ENCODE measurements at regions not wholly inside any gene's neighbourhood (a gene's known extent, or its start where the extent isn't known, plus 50 kb on each side); places are given as distances from the start of the nearest gene placed in this dataset.

DNA sequence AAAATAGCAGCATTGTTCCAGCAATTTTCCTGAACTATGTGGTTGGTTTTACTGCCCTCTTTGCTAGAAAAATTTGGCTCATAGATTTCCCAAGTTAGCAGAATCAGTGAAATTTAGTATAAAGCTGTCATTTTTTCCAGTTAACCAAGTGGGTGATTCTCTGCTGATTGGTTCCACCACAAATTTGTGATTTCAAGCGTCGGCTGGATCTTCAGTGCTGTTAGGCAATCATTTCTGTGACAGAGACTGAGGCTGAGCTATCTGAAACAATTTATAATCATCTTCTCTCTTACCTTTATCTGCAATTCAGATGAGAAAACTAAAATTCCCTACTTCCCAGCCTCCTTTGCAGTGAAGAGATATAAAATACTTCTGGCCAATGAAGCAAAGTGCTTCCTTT, 68.6 kb upstream of the OTUD4 start:
- intact Hi-C loops (cut with DNase I): no loop called here
- WGBS: 74% methylated on average over 2 of the region's 2 CpGs
- TF ChIP-seq EP300 (IDR thresholded peaks at IDR 0.05): no peak
- TF ChIP-seq, protein P1, sequence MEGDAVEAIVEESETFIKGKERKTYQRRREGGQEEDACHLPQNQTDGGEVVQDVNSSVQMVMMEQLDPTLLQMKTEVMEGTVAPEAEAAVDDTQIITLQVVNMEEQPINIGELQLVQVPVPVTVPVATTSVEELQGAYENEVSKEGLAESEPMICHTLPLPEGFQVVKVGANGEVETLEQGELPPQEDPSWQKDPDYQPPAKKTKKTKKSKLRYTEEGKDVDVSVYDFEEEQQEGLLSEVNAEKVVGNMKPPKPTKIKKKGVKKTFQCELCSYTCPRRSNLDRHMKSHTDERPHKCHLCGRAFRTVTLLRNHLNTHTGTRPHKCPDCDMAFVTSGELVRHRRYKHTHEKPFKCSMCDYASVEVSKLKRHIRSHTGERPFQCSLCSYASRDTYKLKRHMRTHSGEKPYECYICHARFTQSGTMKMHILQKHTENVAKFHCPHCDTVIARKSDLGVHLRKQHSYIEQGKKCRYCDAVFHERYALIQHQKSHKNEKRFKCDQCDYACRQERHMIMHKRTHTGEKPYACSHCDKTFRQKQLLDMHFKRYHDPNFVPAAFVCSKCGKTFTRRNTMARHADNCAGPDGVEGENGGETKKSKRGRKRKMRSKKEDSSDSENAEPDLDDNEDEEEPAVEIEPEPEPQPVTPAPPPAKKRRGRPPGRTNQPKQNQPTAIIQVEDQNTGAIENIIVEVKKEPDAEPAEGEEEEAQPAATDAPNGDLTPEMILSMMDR (IDR thresholded peaks at IDR 0.05): no peak
- no peak for TF ChIP-seq POLR2AphosphoS5 (IDR thresholded peaks at IDR 0.05)
- TF ChIP-seq POLR2A (IDR thresholded peaks at IDR 0.05; ENCODE audit: low read depth): no peak

DNA sequence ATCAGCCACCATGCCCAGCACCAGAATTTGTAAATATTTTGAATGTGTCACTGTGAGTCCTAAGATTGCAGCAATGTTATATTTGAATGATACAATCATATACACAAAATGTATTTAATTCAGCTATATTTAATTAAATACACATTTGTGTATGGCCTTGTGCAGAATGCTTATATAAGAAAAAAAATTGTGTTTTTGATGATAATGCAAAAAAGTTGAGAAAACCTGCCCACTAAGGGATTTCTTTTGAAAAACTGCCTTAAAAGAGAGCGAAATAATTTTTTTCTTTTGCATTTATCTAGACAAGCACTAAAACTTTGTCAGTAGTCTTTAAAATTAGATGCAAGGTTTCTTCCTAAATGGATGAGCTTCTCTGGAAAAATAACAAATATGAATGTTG, 68.1 kb upstream of the OTUD4 start:
- 98% methylated on average over 1 of the region's 1 CpG for WGBS
- H3K9me3 ChIP-seq: no peaks in the 10 kb centered on the region
- TF ChIP-seq, protein P1 (IDR thresholded peaks at IDR 0.05): no peak
- TF ChIP-seq POLR2AphosphoS5 (IDR thresholded peaks at IDR 0.05) (no peak), POLR2A (IDR thresholded peaks at IDR 0.05; ENCODE audit: low read depth) (no peak), EP300 (IDR thresholded peaks at IDR 0.05) (no peak)
- intact Hi-C loops (cut with DNase I): no loop called here
- H3K4me1 ChIP-seq: no peaks in the 10 kb centered on the region
- no peaks in the 10 kb centered on the region for H3K36me3 ChIP-seq
- H3K27ac ChIP-seq (replicated peaks in 1 of 4): no peak overlapping the region
- no peak for DNase-seq (ENCODE audit: extremely low spot score)
- no peaks in the 10 kb centered on the region for H3K27me3 ChIP-seq
- no peak overlapping the region for H3K4me3 ChIP-seq

More for the DNA sequence above, 68.6 kb upstream of the OTUD4 start:
- no peaks in the 10 kb centered on the region for H3K9me3 ChIP-seq
- no peak overlapping the region for H3K4me3 ChIP-seq
- no peaks in the 10 kb centered on the region for H3K27me3 ChIP-seq
- H3K36me3 ChIP-seq: no peaks in the 10 kb centered on the region
- H3K27ac ChIP-seq (replicated peaks in 1 of 4): no peak overlapping the region
- no peak for DNase-seq (ENCODE audit: extremely low spot score)
- H3K4me1 ChIP-seq: no peaks in the 10 kb centered on the region

DNA sequence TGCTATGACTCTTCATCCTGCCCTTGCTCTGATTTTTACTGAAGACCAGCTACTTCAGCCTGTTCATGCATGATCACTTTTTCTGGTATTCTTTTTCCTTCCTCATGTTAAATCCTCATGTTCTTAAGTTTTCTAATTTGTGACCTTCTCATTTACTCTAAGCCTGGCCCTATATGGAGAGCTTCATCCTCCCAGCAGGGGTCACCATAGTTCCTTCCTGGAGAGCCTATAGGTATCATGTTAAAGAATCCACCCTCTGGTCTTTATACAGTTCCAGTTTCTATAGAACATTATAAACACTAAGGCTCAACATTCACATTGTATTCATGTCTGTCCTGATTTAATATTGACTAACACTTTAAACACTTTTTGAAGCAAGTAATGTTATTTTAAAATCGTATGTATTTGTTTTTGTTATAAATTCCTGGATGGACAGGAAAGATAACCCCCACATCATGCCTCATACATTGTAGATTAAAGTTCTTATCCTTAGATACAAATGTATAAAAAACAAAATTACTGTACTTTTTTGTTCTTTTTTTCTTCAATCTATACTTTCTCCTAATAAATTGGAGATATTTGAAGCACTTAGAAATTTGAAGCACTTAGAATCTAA, 53.8 kb upstream of the OTUD4 start:
- no peak for DNase-seq (ENCODE audit: extremely low spot score)
- intact Hi-C loops (cut with DNase I): loop anchor here (5.0 to 10.0 kb wide), 3 partner anchors 251 to 378 kb away; partner anchors contain the start of gene SMAD1

DNA sequence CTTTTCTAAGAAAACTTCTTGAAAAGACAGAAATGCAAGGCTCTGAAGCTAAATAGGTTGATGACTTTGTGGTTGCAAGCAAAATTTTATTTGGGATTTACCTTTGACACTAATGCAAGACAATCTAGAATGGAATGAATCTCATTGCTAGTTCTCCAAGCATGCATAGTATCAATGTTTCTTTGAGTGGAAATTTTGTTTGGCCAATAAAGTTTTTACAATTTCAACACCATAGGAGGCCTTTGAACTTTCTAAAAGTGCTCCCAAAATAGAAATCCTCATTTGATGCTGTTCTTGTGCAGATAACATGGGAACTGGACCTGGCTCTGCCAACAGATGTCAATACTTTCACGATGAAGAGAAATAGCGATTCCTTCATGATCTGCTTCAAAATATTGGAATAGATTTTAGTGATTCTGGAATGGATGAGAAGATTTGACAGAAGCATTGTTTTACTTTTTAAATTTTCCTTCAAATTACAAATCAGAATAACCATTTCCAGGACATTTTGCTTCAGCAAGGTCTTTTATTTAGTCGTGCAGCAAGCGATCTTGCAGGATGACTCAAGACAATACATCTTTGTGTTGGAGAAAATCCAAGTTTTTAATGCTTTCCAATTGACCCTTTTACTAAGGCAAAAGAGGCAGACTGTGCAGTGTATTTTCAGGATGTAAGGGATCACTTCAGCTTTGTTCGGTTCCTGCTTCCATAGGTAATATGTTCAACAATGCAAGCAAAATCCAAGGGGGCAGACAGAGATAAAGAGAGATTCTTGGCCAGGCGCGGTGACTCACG, 51.7 kb upstream of the OTUD4 start:
- no peak for DNase-seq (ENCODE audit: extremely low spot score)
- 70% methylated on average over 8 of the region's 8 CpGs for WGBS
- H3K9me3 ChIP-seq: no peaks in the 10 kb centered on the region
- no peak overlapping the region for H3K27ac ChIP-seq (replicated peaks in 1 of 4)
- intact Hi-C loops (cut with DNase I): loop anchor here (5.0 to 10.0 kb wide), 3 partner anchors 253 to 380 kb away; partner anchors contain the start of gene SMAD1
- H3K36me3 ChIP-seq: no peaks in the 10 kb centered on the region
- no peak for TF ChIP-seq EP300 (IDR thresholded peaks at IDR 0.05)
- TF ChIP-seq, protein P1 (IDR thresholded peaks at IDR 0.05): no peak
- no peak for TF ChIP-seq POLR2AphosphoS5 (IDR thresholded peaks at IDR 0.05)
- no peak for TF ChIP-seq POLR2A (IDR thresholded peaks at IDR 0.05; ENCODE audit: low read depth)
- H3K4me1 ChIP-seq: peaks cover 0 to 22% (median 7%) of the 10 kb centered on the region in 4 donors
- H3K27me3 ChIP-seq: no peaks in the 10 kb centered on the region
- no peak overlapping the region for H3K4me3 ChIP-seq

More for the DNA sequence above, 53.8 kb upstream of the OTUD4 start:
- Histone ChIP-seq H3K9me3 (peaks cover 0 to 3% (median 0%) of the 10 kb centered on the region in 4 donors), H3K36me3 (no peaks in the 10 kb centered on the region), H3K27me3 (no peaks in the 10 kb centered on the region), H3K4me1 (peaks cover 0 to 22% (median 7%) of the 10 kb centered on the region in 4 donors), H3K27ac (replicated peaks in 1 of 4) (no peak overlapping the region), H3K4me3 (no peak overlapping the region)
- 36% methylated on average over 1 of the region's 1 CpG for WGBS
- TF ChIP-seq POLR2A (IDR thresholded peaks at IDR 0.05; ENCODE audit: low read depth): no peak
- TF ChIP-seq, protein P1 (IDR thresholded peaks at IDR 0.05): peak; percentile 71 to 76 (median 75)
- TF ChIP-seq EP300 (IDR thresholded peaks at IDR 0.05): no peak
- TF ChIP-seq POLR2AphosphoS5 (IDR thresholded peaks at IDR 0.05): no peak
